ENCODE measurements at regions not wholly inside any gene's neighbourhood (a gene's known extent, or its start where the extent isn't known, plus 50 kb on each side); places are given as distances from the start of the nearest gene placed in this dataset.

- no peaks in the 10 kb centered on the region for H3K79me2 ChIP-seq (ENCODE audit: insufficient read depth, low read depth)
- H3K27ac ChIP-seq, result no peak overlapping the region
- no peaks in the 10 kb centered on the region for H3K4me1 ChIP-seq (ENCODE audit: low read depth, poor library complexity, severe bottlenecking)
- no peak overlapping the region for H3K9ac ChIP-seq
- H3K36me3 ChIP-seq (ENCODE audit: insufficient read depth), result no peaks in the 10 kb centered on the region
- no peak overlapping the region for H3K4me2 ChIP-seq
- no peaks in the 10 kb centered on the region for H3K27me3 ChIP-seq (ENCODE audit: insufficient read depth, low read depth)
- H3K4me3 ChIP-seq (IDR thresholded peaks at IDR 0.05; ENCODE audit: insufficient read depth, low read depth, low read length), result no peak overlapping the region
- no peak overlapping the region for H2AFZ ChIP-seq (ENCODE audit: low read depth)
- no peaks in the 10 kb centered on the region for H4K20me1 ChIP-seq (ENCODE audit: insufficient read depth)
- no peak for TF ChIP-seq CTCF (conservative IDR thresholded peaks at IDR 0.05; ENCODE audit: low read depth, low read length)
Measured at GRCh38 chr5:75952291-75952690, 130.9 kb upstream of the SV2C start.

DNA sequence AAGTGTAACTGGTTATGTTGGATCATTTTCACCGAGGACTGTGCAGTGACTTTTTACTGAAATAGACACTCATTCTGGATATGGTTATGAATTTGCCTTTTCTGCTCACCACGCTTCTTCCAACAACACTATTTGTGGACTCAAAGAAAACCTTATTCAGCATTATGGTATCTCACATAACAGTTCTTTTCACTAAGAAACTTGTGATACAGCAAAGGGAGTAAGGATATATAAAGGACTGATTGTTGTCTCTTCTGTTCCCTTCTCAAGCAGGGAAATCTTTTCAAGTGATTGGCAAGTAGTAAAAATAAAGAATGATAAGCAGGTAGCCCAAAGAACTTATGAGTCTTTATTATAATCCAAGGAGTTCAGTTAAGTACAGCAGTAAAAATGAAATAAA lies 131.5 kb upstream of the SV2C start:
- no peaks in the 10 kb centered on the region for H3K4me1 ChIP-seq (ENCODE audit: low read depth, poor library complexity, severe bottlenecking)
- H4K20me1 ChIP-seq (ENCODE audit: insufficient read depth), result no peaks in the 10 kb centered on the region
- no peak overlapping the region for H3K27ac ChIP-seq
- no peak overlapping the region for H3K4me2 ChIP-seq
- no peak for TF ChIP-seq CTCF (conservative IDR thresholded peaks at IDR 0.05; ENCODE audit: low read depth, low read length)
- H2AFZ ChIP-seq (ENCODE audit: low read depth), result no peak overlapping the region
- H3K9ac ChIP-seq, result no peak overlapping the region
- H3K4me3 ChIP-seq (IDR thresholded peaks at IDR 0.05; ENCODE audit: insufficient read depth, low read depth, low read length), result no peak overlapping the region
- no peaks in the 10 kb centered on the region for H3K36me3 ChIP-seq (ENCODE audit: insufficient read depth)
- H3K27me3 ChIP-seq (ENCODE audit: insufficient read depth, low read depth), result no peaks in the 10 kb centered on the region
- no peaks in the 10 kb centered on the region for H3K79me2 ChIP-seq (ENCODE audit: insufficient read depth, low read depth)

DNA sequence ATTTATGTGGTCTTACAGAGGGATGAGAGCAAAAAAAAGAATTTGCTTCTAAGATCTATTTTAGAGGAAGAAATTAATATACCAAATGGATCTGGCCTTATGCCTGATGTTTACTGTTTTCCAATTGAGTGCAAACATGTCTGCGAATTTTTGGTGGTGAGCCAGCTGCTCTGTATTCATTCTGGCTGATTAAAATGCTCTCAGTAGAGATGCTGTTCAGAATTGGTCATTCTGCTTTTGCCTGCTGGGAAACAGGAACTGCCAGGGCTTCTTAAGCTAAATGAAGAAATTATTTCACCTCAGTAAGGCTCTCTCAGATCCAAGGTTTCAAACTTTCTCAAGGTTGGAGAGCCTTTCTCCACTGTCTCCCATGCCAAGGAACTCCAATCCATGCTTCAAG lies 132.0 kb upstream of the SV2C start:
- Histone ChIP-seq H4K20me1 (ENCODE audit: insufficient read depth) (no peaks in the 10 kb centered on the region), H3K4me1 (ENCODE audit: low read depth, poor library complexity, severe bottlenecking) (no peaks in the 10 kb centered on the region), H3K4me2 (no peak overlapping the region), H3K79me2 (ENCODE audit: insufficient read depth, low read depth) (no peaks in the 10 kb centered on the region), H3K27ac (no peak overlapping the region), H3K9ac (no peak overlapping the region), H3K4me3 (IDR thresholded peaks at IDR 0.05; ENCODE audit: insufficient read depth, low read depth, low read length) (no peak overlapping the region), H3K36me3 (ENCODE audit: insufficient read depth) (no peaks in the 10 kb centered on the region), H2AFZ (ENCODE audit: low read depth) (no peak overlapping the region), H3K27me3 (ENCODE audit: insufficient read depth, low read depth) (no peaks in the 10 kb centered on the region)
- TF ChIP-seq CTCF (conservative IDR thresholded peaks at IDR 0.05; ENCODE audit: low read depth, low read length), result no peak

GRCh38 chr5:75948438-75948837 lies 134.7 kb upstream of the SV2C start:
- Histone ChIP-seq H3K4me1 (ENCODE audit: low read depth, poor library complexity, severe bottlenecking) (no peaks in the 10 kb centered on the region), H3K9ac (no peak overlapping the region), H3K4me3 (IDR thresholded peaks at IDR 0.05; ENCODE audit: insufficient read depth, low read depth, low read length) (no peak overlapping the region), H4K20me1 (ENCODE audit: insufficient read depth) (no peaks in the 10 kb centered on the region), H3K79me2 (ENCODE audit: insufficient read depth, low read depth) (no peaks in the 10 kb centered on the region), H2AFZ (ENCODE audit: low read depth) (no peak overlapping the region), H3K27me3 (ENCODE audit: insufficient read depth, low read depth) (no peaks in the 10 kb centered on the region), H3K36me3 (ENCODE audit: insufficient read depth) (no peaks in the 10 kb centered on the region), H3K4me2 (no peak overlapping the region), H3K27ac (no peak overlapping the region)
- no peak for TF ChIP-seq CTCF (conservative IDR thresholded peaks at IDR 0.05; ENCODE audit: low read depth, low read length)

DNA sequence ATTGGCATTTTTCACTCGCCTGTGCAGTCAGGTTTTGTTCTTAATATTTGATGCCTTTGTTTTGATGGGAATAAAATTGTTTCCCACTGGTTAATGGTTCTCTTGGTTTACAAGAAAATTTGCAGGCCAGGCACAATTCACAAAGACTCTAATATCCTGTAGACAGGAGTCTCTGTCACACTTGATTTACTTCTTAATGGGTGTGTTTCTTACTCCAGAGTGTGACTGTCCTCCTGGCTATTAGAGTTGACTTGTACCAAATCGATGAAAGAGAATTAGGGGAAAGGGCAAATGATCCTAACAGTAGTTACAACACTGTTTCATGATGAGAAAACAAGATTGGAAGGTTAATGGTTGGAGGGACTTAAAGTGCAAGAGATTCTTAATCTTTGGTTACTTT lies 142.8 kb upstream of the SV2C start:
- H3K36me3 ChIP-seq (ENCODE audit: insufficient read depth), result no peaks in the 10 kb centered on the region
- H3K4me2 ChIP-seq, result no peak overlapping the region
- H3K4me3 ChIP-seq (IDR thresholded peaks at IDR 0.05; ENCODE audit: insufficient read depth, low read depth, low read length), result no peak overlapping the region
- no peak for TF ChIP-seq CTCF (conservative IDR thresholded peaks at IDR 0.05; ENCODE audit: low read depth, low read length)
- H3K79me2 ChIP-seq (ENCODE audit: insufficient read depth, low read depth), result no peaks in the 10 kb centered on the region
- no peaks in the 10 kb centered on the region for H4K20me1 ChIP-seq (ENCODE audit: insufficient read depth)
- no peak overlapping the region for H3K9ac ChIP-seq
- H2AFZ ChIP-seq (ENCODE audit: low read depth), result no peak overlapping the region
- H3K4me1 ChIP-seq (ENCODE audit: low read depth, poor library complexity, severe bottlenecking), result no peaks in the 10 kb centered on the region
- H3K27me3 ChIP-seq (ENCODE audit: insufficient read depth, low read depth), result no peaks in the 10 kb centered on the region
- H3K27ac ChIP-seq, result no peak overlapping the region
